Activated CD4-positive, CD25-positive, alpha-beta regulatory T cell (primary cell): ENCODE measurements at regions not wholly inside any gene's neighbourhood (a gene's known extent, or its start where the extent isn't known, plus 50 kb on each side); places are given as distances from the start of the nearest gene placed in this dataset.
"Not testable (repeated sequence)": the region's sequence is repeated elsewhere in the genome, so short reads cannot be mapped to it uniquely, and the experiment has no call there.

ENCODE experiments used
- DNase-seq, 4 experiments: peaks; one replicate each; lab custom pipeline; 2025; lab: John Stamatoyannopoulos, UW

DNA sequence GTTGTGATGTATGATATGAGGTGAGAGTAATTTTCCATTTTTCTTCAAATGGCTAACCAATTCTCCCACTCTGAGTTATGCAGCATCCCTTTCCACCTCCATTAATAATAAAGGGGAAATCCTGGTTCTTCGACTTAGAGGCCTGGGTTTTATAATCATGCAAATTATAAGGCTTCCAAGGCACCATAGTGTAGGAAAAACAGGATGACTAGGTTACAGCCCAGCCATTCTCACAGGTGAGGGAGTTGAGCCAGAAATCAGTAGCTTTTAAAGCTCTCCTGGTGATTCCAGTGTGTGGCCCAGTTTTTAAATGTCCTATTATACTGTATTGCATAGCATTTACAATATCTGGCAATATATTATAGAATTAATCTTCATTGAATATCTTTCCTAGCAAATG, 203.1 kb downstream of the ARHGEF9 start:
- DNase-seq = no peak

DNA sequence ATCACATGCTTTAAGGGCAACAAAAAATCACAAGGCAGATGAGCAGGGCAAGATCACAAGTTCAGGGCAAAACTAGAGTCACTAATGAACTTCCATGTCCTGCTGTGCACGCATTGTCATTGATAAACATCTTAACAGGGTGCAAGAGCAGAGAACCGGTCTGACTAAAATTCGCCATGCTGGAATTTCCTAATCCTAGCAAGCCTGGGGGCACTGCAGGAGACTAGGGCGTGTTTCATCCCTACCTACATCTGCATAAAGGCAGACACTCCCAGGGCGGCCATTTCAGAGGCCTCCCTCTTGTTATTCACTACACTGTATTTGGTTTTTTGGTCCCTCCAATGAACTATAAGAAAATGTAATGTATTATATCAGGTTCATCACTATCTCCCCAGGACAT, 203.6 kb downstream of the ARHGEF9 start:
- DNase-seq = no peak

DNA sequence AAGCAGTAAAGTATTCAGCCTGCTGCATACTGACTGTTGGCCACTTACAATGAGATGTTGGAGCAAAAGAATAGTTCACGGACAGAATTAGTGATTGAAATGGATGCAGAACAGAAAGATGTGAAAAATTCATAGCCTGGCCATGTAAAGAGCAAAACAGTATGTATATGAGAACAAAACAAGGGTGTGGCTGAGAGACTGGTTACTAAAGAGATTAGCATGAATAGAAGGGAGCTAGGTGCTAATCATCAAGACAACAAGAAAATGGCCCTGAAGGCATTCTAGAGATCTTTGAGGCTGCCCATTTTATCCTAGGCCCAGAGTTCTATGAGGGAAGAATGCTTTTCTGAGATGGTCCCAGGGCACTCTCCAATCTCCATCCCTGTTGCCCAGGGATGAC, 208.5 kb downstream of the ARHGEF9 start:
- DNase-seq = no peak

DNA sequence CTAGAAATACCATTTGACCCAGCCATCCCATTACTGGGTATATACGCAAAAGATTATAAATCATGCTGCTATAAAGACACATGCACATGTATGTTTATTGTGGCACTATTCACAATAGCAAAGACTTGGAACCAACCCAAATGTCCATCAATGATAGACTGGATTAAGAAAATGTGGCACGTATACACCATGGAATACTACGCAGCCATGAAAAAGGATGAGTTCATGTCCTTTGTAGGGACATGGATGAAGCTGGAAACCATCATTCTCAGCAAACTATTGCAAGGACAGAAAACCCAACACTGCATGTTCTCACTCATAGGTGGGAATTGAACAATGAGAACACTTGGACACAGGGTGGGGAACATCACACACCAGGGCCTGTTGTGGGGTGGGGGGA, 209.3 kb downstream of the ARHGEF9 start:
- not testable (repeated sequence) for DNase-seq

DNA sequence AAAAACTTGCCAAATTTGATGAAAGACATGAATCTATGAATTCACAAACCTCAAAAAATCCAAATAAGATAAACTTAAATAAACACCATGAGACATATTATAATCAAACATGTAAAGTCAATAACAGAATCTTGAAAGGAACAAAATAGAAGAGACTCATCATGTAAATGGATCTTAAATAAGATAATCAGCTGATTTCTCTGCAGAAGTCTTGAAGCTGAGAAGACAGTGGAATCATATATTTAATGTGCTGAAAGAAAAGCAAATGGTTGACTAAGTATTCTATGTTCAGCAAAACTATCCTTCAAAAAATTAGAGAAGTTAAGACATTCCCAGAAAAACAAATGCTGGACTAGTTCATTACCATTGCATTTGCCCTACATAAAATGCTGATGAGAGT, 215.7 kb upstream of the SPIN4 start:
- DNase-seq = no peak

DNA sequence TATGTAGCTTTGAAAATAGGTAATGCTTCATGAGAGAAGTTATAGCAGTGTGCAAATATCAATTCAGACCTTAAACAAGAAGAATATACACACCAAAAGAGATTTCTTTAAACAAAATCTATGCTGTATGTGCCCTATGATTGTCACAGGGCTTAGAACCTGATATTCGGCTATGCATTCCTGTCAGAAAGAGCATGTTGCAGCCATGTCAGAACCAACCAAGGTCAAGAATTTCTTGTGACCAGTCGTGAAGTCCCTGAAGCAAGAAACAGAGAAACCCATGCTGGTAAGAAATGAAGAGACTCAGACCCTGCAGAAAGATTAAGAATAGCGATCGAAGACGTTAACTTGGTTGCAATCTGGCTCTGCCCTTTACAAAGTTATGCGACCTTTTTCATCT, 210.3 kb upstream of the SPIN4 start:
- DNase-seq = no peak

DNA sequence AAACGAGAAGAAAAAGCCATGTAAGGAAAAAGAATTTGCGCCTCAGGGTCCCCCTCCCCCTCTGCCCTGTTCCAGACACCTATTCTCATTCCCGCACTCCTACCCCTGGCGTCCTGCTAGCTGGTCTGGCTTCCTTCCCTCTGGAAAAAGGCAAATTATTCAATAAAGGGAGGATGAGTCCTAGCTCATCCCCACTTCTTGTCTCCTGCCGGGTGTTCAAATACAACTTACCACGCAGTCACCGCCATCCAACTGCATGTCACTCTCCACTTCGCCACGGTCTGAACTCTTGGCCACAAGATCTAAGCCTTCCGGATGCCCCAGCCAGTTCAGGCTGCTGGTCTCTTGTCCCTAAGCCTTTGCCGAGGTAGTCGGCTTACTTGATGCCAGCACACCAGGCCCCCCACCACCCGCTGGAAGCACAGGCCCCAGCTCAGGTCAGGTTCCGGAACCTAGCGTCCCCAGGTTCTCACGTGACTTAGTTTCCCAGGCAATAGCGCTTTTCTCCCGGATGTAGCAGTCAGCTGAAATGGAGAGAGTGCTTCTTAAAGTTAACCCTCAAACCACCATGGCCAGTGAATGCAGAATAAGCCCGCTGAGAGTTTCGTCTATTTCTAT, 209.6 kb upstream of the SPIN4 start:
- DNase-seq = peak; percentile 2 to 7 (median 5)

DNA sequence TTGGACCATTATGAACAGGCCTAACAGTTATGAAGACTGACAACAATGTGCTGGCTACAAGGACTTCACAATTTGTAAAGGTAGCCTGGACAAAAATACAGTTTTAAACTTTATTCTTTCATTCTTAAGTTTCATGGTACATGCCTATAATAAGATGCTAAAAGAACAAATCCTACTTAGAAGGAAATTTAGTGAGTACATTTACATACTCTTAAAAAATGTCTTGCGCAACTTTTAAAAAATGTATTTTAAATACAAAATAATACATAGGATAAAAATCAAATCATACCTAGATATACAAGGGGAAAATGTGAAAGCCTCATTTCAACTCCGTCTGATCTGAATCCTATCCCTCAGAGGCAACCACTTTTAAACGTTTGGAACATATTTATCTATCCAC, 200.7 kb upstream of the SPIN4 start:
- DNase-seq = no peak

DNA sequence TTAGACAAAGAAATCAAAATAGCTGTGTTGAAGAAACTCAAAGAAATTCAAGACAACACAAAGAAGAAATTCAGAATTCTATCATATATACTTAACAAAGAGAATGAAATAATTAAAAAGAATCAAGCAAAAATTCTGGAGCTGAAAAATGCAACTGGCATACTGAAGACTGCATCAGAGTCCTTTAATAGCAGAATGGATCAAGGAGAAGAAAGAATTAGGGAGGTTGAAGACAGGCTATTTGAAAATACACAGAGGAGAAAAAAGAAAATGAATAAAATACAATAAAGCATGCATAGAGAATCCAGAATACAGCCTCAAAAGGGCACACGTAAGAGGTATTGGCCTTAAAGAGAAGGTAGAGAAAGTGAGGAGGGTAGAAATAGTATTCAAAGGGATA, 179.5 kb upstream of the SPIN4 start:
- no peak for DNase-seq

DNA sequence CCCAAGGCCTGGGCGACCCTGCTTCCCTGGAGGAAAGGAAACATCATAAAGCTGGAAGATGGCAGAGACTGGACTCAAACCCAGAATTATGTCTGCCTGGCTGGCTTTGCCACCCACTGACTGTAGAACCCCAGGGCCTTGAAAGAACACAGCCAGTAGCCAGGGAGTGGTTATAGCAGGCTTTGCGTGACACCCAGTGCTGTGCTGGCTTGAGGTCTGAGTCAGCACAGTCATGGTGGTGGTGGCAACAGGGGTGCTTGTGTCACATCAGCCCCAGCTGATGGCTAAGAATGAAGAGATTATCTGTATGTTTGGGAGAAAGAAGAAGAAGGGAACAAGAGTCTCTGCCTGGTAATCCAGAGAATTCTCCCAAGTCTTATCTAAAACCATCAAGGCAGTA, 178.8 kb upstream of the SPIN4 start:
- no peak for DNase-seq

DNA sequence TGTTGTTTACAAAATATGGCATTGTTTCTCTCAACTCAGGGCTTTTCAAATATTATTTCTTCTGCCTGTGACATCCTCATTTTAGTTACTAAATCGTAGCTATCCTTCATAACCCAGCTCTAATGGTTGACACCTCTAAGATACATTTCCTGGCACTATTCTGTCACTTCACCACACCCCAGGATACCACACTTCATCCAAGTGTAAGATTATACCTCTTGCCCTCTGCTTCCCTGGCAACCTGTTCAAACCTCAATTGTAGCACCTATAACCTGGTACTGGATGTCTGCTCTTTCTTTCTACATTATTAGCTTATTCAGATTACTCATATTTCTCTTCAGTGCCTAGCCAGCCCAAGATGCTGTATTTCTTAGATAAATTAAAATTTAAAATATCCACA, 175.7 kb upstream of the SPIN4 start:
- DNase-seq = no peak

DNA sequence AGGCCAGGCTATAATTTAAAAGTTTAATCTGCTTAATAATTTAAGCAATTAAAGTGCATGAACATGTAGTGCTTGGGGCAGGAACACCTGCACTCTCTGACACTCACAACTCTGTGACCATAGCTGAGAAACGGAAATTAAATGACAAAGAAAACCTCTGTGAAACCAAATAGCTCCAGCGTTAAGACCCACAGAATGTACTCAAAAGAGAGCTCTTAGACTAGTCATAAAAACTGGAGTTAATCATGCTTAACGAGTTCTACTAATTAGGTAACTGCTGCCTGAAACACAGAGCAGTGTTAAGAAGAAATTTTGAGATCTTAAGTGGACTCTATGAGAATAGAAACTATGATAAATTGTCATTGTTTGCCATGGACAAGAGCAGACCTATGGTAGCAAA, 174.4 kb upstream of the SPIN4 start:
- DNase-seq = no peak

DNA sequence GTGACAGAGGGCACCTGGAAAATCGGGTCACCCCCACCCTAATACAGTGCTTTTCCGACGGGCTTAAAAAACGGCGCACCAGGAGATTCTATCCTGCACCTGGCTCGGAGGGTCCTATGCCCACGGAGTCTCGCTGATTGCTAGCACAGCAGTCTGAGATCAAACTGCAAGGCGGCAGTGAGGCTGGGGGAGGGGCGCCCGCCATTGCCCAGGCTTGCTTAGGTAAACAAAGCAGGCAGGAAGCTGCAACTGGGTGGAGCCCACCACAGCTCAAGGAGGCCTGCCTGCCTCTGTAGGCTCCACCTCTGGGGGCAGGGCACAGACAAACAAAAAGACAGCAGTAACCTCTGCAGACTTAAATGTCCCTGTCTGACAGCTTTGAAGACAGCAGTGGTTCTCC, 168.2 kb upstream of the SPIN4 start:
- DNase-seq = not testable (repeated sequence)

DNA sequence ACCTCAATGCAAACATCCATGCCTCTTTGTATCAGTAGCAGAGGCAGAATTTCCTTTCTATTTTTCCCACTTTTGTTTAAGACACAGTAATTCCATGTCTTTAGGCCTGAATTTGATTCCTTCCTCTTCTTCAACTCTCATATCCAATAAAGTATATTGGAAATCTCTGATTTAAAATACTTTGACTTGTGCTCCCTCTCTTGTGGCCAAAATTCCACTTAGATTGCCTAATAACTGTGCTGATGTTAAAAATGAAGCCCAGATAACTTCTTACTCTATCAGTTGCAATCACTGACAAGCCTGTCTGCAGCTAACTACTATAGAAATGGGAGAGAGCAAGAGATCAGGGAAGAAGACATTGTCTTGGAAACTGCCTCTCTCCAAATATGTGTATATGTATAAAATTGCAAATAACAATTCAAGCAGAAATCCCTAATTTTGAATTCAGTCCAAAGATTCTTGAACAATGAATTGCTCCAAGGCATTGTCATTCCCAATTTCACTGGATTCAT, 163.5 kb upstream of the SPIN4 start:
- no peak for DNase-seq

DNA sequence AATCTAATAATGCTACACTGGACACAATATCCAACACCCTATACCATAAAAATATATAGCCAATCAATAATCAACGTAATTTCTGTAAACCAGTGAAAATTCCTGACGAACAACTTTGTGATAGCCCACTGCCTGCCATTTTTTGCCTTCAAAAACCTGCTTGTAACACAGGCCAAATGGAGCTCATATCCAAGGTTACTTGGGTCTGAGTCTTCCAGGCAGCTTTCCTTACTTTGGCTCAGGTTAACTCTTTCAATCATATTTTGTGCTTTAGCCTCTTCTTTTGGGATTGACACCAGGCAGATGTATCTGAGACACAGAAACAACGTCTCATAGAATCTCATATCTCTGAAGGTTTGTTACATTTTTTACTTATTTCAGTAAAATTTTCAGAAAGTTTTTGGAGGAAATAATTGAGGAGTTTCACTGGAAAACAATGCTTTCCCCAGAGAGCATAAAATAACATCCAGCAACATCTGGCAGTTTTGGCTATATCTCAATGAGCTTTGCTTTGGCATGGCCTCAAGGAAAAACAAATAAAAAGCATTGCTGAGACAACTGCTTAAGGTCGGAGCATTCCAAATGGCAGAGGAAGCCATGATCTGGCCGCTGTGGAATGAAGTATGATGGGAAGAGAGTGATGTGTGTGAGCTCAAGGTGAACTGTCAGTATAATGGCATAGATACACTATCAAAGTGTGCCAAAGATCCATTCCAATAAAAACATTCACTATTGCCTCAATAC, 162.9 kb upstream of the SPIN4 start:
- no peak for DNase-seq

DNA sequence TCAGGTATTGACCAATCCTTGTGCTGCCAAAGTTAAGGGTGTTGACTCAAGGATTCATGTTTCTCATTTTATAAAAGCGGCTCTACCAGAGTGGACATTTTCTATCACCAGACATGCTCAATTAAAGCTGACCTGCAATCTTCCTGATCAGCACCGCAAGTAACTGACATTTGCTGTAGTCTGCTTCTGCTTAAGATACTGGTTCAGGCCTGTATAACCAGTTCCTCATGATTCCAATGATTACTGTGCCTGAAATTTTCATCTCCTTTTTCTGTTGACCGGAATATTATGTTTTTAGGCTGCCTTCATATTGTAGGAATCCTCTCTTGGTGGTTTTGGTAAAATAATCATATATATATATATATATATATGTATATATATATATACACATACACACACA, 160.2 kb upstream of the SPIN4 start:
- DNase-seq = no peak

DNA sequence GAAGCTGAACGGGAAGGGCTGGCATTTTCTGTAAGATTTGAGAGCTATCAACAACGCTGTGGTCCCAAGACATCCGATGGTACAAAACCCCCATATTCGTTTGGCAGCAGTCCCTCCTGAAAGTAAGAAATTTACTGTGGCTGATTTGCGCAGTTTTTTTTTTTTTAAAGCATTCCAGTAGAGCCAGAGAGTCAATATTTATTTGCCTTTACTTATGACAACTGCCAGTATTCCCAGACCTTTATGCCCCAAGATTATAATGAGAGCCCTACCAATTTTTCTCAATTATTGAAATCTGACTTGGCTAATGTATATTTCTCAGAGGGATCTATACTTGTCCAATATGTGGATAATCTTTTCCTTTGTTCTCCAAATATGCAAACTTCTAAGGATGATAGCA, 157.5 kb upstream of the SPIN4 start:
- DNase-seq = no peak

DNA sequence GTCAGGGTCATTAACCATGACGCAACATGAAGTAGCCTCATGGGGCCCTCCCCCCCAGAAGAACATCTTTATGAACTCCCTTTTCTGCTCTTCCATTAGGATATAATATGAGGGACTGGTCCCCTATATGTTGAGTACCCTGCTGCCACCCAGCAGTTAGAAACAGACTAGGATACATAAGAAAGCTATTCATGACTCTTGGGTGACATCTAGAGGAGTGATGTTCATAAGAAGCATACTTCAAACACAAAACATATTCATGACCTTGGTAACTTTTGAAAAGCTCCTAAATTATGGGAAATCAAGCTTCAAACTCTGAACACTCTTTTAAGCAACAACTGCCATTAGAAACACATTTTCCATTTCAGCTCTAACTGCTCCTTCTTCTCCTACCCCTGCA, 155.2 kb upstream of the SPIN4 start:
- no peak for DNase-seq

DNA sequence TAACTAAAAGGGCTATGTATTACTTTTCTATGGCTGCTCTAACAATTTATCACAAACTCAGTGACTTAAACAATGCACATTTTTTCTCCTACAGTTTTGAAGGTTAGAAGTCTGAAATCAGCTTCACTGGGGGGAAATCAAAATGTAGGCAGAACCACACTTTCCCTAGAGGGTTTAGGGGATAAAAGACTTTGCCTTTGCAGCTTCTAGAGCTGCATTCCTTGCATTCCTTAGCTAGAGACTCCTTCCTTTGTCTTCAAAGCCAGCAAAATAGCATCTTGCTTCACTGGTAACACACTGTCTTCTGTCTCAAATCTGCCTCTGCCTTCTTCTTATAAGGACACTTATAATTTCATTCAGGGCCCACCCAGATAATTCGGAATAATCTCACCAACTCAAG, 152.4 kb upstream of the SPIN4 start:
- DNase-seq = no peak

DNA sequence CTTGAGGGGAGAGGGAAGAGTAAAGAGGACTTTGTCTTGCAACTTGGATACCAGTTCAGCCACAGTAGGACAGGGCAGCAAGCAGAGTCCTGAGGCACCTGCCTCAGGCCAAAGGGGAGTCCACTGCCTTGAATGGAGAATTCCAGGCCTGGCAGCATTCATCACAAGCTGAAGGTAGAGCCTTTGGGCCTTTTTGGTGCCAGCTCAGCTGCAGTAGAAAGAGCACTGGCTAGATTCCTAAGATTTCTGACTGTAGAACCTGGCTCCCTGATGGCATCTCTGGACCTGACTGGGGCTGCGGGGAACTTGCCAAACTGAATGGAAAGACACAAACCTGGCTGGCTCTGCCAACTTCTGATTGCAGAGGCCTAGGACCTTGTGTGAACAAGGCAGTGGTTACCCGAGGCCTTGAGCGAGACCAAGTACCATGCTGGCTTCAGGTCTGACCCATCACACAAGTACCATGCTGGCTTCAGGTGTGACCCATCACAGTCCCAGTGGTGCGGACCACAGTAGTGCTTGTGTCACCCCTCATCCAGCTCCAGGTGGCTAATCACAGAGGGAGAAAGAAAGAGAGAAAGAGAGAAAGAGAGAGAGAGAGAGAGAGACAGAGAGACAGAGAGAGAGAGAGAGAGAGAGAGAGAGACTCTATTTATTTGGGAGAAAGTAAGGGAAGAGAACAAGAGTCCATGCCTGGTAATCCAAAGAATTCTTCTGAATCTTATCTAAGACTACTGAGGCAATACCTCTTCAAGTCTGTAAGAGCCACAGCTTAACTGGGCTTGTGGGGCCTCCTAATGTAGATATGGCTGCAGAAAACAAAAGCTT, 137.6 kb upstream of the SPIN4 start:
- DNase-seq = no peak

DNA sequence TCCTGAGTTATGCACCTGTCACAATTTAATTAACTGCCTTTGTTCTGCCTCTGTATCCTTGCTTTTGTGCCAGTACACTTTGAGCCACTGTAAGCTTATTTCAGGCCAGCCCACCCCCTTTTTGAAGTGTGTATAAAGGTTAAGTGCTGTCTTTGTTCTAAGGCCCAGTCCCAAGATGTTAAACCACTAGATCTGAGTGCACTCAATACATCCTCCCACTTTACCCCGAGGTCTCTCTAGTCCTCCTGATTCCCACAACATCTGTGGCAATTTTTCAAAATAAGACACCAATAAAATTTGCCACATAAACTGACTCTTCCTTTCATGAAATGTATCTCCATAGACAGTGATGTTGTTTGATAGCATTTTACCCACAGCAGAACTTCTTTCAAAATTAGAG, 124.1 kb upstream of the SPIN4 start:
- DNase-seq = no peak

DNA sequence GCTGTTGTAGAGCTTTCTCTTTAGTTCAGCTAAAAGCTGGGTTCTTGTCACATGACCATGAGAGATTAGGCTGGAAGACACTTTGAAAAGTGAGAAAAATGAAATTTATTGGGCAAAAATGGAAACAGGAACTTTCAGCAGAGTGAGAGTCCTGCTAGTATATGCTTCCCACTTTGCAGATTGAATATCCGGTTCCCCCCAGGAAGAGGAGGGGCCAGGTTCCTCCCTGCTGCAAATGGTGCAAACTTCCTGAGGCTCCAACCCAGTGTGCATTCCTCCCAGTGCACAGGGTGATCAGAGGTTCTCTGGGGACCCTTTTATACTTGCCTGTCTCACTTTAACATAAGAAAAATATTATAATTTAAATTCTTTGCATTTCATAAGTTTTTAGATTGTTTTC, 119.9 kb upstream of the SPIN4 start:
- DNase-seq = no peak

DNA sequence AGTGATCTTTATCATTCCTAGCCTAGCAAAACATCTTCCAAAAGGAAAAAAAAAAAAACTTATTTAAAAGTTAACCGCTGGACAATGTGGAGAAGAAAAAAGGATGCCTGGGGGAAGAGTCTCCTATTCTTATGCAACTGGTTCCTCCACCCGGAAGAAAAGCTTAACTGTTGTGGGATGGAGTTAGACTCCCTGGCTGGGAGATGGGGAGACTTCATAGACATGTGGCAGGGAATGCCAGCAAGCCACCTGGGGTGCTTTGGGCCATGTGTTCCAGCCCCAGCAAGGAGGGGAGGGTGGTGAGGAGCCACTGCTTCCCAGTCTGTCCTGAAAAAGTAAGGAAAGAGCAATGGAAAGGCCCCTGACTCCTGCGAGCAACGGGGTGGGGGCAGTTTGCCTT, 119.4 kb upstream of the SPIN4 start:
- no peak for DNase-seq
